BJ (cell line): ENCODE measurements at regions not wholly inside any gene's neighbourhood (a gene's known extent, or its start where the extent isn't known, plus 50 kb on each side); places are given as distances from the start of the nearest gene placed in this dataset.

Experiments used
- CTCF ChIA-PET: fragments of 350-600 bp; formaldehyde crosslinking; extraction: SDS; loops from one replicate; lab custom pipeline; 2021; ENCODE audit warnings: antibody characterized with exemption, inconsistent platforms; lab: Yijun Ruan, JAX
- POLR2A ChIA-PET: fragments of 300-600 bp; sonication (Branson Sonifier 250); formaldehyde crosslinking; extraction: SDS; loops from one replicate; lab custom pipeline; 2021; ENCODE audit warnings: antibody characterized with exemption; lab: Charles Lee
- DNase-seq: peaks from one replicate; pipeline ENCODE4 v3.0.0-alpha.2; 2011; ENCODE audit warnings: low read depth
- H3K27me3 ChIP-seq: 2 replicates; pipeline ENCODE4 v1.6.0; 2011; ENCODE audit warnings: low read length; ENCODE audit not compliant: control insufficient read depth, insufficient read depth
- H3K36me3 ChIP-seq: 2 replicates; pipeline ENCODE4 v1.5.1; 2011; ENCODE audit warnings: low read length; ENCODE audit not compliant: control insufficient read depth, insufficient read depth
- H3K4me3 ChIP-seq: 2 replicates; pipeline ENCODE4 v1.5.1; 2011; ENCODE audit warnings: low read depth, mild to moderate bottlenecking, control low read depth, low read length
- CTCF ChIP-seq: IDR thresholded peaks from 2 replicates; pipeline ENCODE4 v1.5.1; 2011; ENCODE audit warnings: low read depth, mild to moderate bottlenecking, control low read depth, inconsistent platforms, low read length, moderate library complexity; ENCODE audit not compliant: insufficient read depth

DNA sequence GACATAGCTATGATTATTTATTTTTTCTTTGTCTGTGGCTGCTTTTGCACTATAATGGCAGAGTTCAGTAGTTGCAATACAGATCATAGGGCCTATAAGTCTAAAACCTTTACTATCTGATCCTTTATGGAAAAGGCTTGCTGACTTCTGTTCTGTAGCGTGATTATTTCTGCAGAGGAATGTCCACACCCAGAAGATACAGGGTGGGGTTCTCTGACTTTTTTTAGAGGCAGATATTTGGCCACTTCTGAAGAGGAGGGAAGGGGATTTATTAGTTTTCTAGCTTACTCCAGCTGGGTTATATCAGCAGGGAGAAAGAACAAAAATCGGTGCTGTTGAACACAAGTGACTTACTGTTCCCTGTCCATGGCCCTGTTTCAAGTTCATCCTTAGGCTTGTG is 97.6 kb downstream of the RPE65 start:
- CTCF ChIA-PET: interaction anchor here (1.1 to 20.5 kb wide), 2 partner anchors 10 to 235 kb away, joined by 6 to 499 read pairs; no protein-coding TSS in a partner anchor
- H3K4me3 ChIP-seq: no peak overlapping the region
- POLR2A ChIA-PET: no interaction called here
- no peaks in the 10 kb centered on the region for H3K36me3 ChIP-seq
- H3K27me3 ChIP-seq: peaks cover 2% of the 10 kb centered on the region; the same call in 1 of the 2 replicates
- no peak for TF ChIP-seq CTCF
- no peak for DNase-seq

DNA sequence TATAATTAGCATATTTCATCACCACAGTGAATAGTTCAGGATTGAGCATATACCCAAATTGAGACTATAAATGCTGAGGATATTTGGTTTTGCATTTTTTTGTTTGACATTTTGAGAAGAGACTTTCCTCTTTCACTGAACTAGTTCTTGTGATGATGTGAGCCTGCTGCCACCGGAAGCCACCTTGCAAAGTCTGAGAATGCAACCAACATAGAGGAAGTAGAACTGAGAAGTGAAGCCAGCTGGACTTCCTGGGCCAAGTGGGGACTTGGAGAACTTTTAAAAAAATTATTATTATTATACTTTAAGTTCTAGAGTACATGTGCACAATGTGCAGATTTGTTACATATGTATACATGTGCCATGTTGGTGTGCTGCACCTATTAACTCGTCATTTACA is 102.3 kb downstream of the RPE65 start:
- Histone ChIP-seq H3K36me3 (no peaks in the 10 kb centered on the region), H3K4me3 (no peak overlapping the region), H3K27me3 (peaks cover 2% of the 10 kb centered on the region; the same call in 1 of the 2 replicates)
- DNase-seq: no peak
- POLR2A ChIA-PET: no interaction called here
- CTCF ChIA-PET: interaction anchor here (0.7 to 20.5 kb wide), 5 partner anchors 11 to 498 kb away, joined by 3 to 499 read pairs (median 5); no protein-coding TSS in a partner anchor
- TF ChIP-seq CTCF: no peak

DNA sequence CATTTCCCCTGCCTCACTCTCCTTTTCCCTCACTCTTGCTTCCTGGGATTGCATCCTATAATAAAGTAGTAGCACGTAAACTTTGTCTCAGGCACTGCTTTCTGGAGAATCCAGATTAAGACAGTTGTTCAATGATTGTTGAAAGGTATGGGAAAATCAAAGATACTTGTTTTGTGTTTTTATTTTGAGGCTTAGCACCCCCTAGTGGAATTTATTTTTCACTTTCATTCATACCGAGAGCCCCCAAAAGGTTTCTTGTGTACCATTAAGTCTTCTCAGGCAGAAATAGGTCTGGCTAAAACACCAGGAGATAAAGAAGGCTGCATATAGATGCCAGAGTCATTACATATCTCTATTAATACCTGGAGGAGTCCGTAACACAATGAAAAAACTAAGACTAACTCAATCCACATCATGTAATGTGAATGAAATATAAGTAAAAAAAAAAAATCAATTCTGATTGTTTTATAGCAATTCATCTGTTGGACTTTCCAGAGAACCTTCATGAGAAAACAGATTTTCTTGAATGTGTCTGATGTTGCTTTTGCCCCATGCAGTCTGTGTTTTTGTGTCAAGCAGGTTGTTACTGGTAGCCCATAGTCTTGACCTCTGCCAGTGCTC is 103.5 kb downstream of the RPE65 start:
- Histone ChIP-seq H3K27me3 (peaks cover 6% of the 10 kb centered on the region), H3K36me3 (no peaks in the 10 kb centered on the region), H3K4me3 (no peak overlapping the region)
- ChIA-PET CTCF (interaction anchor here (0.6 to 20.5 kb wide), 30 partner anchors 9 to 1387 kb away, joined by 3 to 499 read pairs (median 4); partner anchors contain the start of gene WLS), POLR2A (no interaction called here)
- DNase-seq: no peak
- TF ChIP-seq CTCF: peak; percentile 50

DNA sequence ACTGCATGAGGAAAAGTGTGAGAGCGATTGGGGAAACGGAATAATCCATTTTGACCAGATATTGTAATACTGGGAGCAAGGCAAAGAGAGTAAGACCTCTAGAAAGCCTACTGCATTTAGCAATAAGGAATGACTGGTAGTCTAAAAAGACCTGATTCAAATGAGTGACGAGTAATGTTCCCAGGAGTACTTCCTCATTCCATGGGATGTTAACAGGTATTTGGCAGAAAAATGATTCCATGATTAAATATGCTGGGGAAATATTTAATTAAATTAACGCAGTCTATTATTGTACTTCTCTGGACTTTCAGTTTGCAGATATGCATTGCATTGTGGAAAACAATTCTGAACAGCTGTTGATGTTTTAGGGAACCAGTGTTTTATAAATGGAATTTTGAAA is 105.5 kb downstream of the RPE65 start:
- no peaks in the 10 kb centered on the region for H3K36me3 ChIP-seq
- H3K27me3 ChIP-seq: peaks cover 6% of the 10 kb centered on the region; the same call in 1 of the 2 replicates
- POLR2A ChIA-PET: no interaction called here
- H3K4me3 ChIP-seq: no peak overlapping the region
- CTCF ChIA-PET: interaction anchor here (0.8 to 20.5 kb wide), 9 partner anchors 10 to 227 kb away, joined by 3 to 499 read pairs (median 4); no protein-coding TSS in a partner anchor
- no peak for TF ChIP-seq CTCF
- no peak for DNase-seq

GRCh38 chr1:68340951-68341350 is 108.6 kb upstream of the WLS start:
- CTCF ChIA-PET: interaction anchor here (0.8 to 20.5 kb wide), 4 partner anchors 18 to 224 kb away, joined by 3 to 499 read pairs (median 10); partner anchors contain the start of gene WLS
- no peak for TF ChIP-seq CTCF
- H3K27me3 ChIP-seq: peaks cover 6% of the 10 kb centered on the region; the same call in 1 of the 2 replicates
- POLR2A ChIA-PET: no interaction called here
- H3K36me3 ChIP-seq: no peaks in the 10 kb centered on the region
- no peak for DNase-seq
- no peak overlapping the region for H3K4me3 ChIP-seq
